HEK293 (cell line): ENCODE measurements at regions not wholly inside any gene's neighbourhood (a gene's known extent, or its start where the extent isn't known, plus 50 kb on each side); places are given as distances from the start of the nearest gene placed in this dataset.
A peak's percentile ranks its signal among the peaks of the same experiment; 100 is the strongest.

Experiments used
- CTCF ChIA-PET: fragments of 350-600 bp; formaldehyde crosslinking; extraction: SDS; loops from one replicate; lab custom pipeline; 2021; ENCODE audit warnings: antibody characterized with exemption; lab: Yijun Ruan, JAX
- POLR2A ChIA-PET: fragments of 300-600 bp; formaldehyde crosslinking; extraction: SDS; loops from one replicate; lab custom pipeline; 2020; ENCODE audit warnings: antibody characterized with exemption, inconsistent platforms; lab: Yijun Ruan, JAX
- H3K27ac ChIP-seq: fragments of 200-500 bp; sonication (Bioruptor generic); 2 replicates; pipeline ENCODE4 v1.5.1; 2014; ENCODE audit warnings: low read depth, low read length, control low read depth, inconsistent platforms; ENCODE audit errors: extremely low read depth
- H3K36me3 ChIP-seq, 2 experiments: fragments of 200-500 bp in 1 of 2; sonication (Bioruptor generic) in 1 of 2; 1 replicate in 1 of 2; 2 replicates in 1 of 2; pipeline ENCODE4 v1.5.1; 2014 to 2017; ENCODE audit warnings: inconsistent platforms in 2 of 2, low read length in 2 of 2; ENCODE audit not compliant: control insufficient read depth in 2 of 2, insufficient read depth in 1 of 2
- H3K4me1 ChIP-seq: fragments of 200-500 bp; sonication (Bioruptor generic); 2 replicates; pipeline ENCODE4 v1.5.1; 2014; ENCODE audit warnings: mild to moderate bottlenecking, low read length, inconsistent platforms; ENCODE audit not compliant: control insufficient read depth, insufficient read depth
- H3K4me3 ChIP-seq: 2 replicates; pipeline ENCODE4 v1.5.1; 2011; ENCODE audit warnings: low read depth, mild to moderate bottlenecking, control low read depth, low read length, moderate library complexity
- H3K9me3 ChIP-seq: fragments of 200-500 bp; sonication (Bioruptor generic); 2 replicates; pipeline ENCODE4 v1.5.1; 2014; ENCODE audit warnings: low read depth, low read length, inconsistent platforms; ENCODE audit not compliant: control insufficient read depth, insufficient read depth
- BCL6B ChIP-seq: fragments of 450-650 bp; formaldehyde crosslinking; IDR thresholded peaks from 2 replicates; pipeline ENCODE4 v1.5.1; 2017; ENCODE audit warnings: missing biosample characterization, missing genetic modification characterization
- HOXD13 ChIP-seq: sonication (generic); formaldehyde crosslinking; IDR thresholded peaks from 2 replicates; pipeline ENCODE4 v1.8.0; 2022; ENCODE audit warnings: missing genetic modification reagents, borderline replicate concordance
- IKZF3 ChIP-seq: fragments of 450-650 bp; IDR thresholded peaks from 2 replicates; pipeline ENCODE4 v1.5.0; 2018; ENCODE audit warnings: missing biosample characterization, mild to moderate bottlenecking, missing genetic modification characterization, moderate library complexity
- OSR2 ChIP-seq: fragments of 450-650 bp; formaldehyde crosslinking; IDR thresholded peaks from 2 replicates; pipeline ENCODE4 v1.5.1; 2016; ENCODE audit warnings: missing biosample characterization, missing genetic modification characterization
- OVOL3 ChIP-seq: fragments of 450-650 bp; formaldehyde crosslinking; IDR thresholded peaks from 2 replicates; pipeline ENCODE4 v1.5.1; 2016; ENCODE audit warnings: missing biosample characterization, missing genetic modification characterization
- SCRT1 ChIP-seq: fragments of 450-650 bp; formaldehyde crosslinking; IDR thresholded peaks from 2 replicates; pipeline ENCODE4 v1.5.1; 2016; ENCODE audit warnings: missing biosample characterization, missing genetic modification characterization, borderline replicate concordance
- TCF7L2 ChIP-seq: IDR thresholded peaks from 2 replicates; pipeline ENCODE4 v1.6.1; 2011; ENCODE audit warnings: low read depth, mild to moderate bottlenecking, inconsistent platforms, low read length, moderate library complexity, borderline replicate concordance
- TRIM28 ChIP-seq: IDR thresholded peaks from 2 replicates; pipeline ENCODE4 v1.6.1; 2011; ENCODE audit warnings: low read length, control low read depth, borderline replicate concordance
- WT1 ChIP-seq: fragments of 450-650 bp; formaldehyde crosslinking; IDR thresholded peaks from 2 replicates; pipeline ENCODE4 v1.5.1; 2016; ENCODE audit warnings: missing biosample characterization, missing genetic modification characterization
- ZNF140 ChIP-seq: fragments of 450-650 bp; formaldehyde crosslinking; IDR thresholded peaks from 2 replicates; pipeline ENCODE4 v1.5.1; 2016; ENCODE audit warnings: missing biosample characterization, missing genetic modification characterization
- ZNF18 ChIP-seq: fragments of 450-650 bp; formaldehyde crosslinking; IDR thresholded peaks from 2 replicates; pipeline ENCODE4 v1.5.1; 2016; ENCODE audit warnings: missing biosample characterization, missing genetic modification characterization
- ZNF274 ChIP-seq, 2 experiments: fragments of 200-500 bp in 1 of 2; fragments of 450-650 bp in 1 of 2; sonication (Bioruptor generic) in 1 of 2; formaldehyde crosslinking in 1 of 2; IDR thresholded peaks; 2 replicates each; pipeline versions ENCODE4 v1.5.1 to v1.6.1; 2014 to 2016; ENCODE audit warnings: borderline replicate concordance in 1 of 2, inconsistent platforms in 1 of 2, low read length in 1 of 2, missing biosample characterization in 1 of 2, missing genetic modification characterization in 1 of 2
- ZNF366 ChIP-seq: fragments of 450-650 bp; formaldehyde crosslinking; conservative IDR thresholded peaks from 2 replicates; pipeline ENCODE4 v1.5.1; 2016; ENCODE audit warnings: missing biosample characterization, missing genetic modification characterization
- ZNF423 ChIP-seq: fragments of 450-650 bp; formaldehyde crosslinking; IDR thresholded peaks from 2 replicates; pipeline ENCODE4 v1.5.1; 2016; ENCODE audit warnings: missing biosample characterization, missing genetic modification characterization
- ZNF513 ChIP-seq: fragments of 450-650 bp; IDR thresholded peaks from 2 replicates; pipeline ENCODE4 v1.5.1; 2018; ENCODE audit warnings: missing biosample characterization, missing genetic modification characterization
- ZNF571 ChIP-seq: fragments of 450-650 bp; formaldehyde crosslinking; IDR thresholded peaks from 2 replicates; pipeline ENCODE4 v1.5.0; 2017; ENCODE audit warnings: missing biosample characterization, missing genetic modification characterization
- ZNF623 ChIP-seq: fragments of 450-650 bp; formaldehyde crosslinking; IDR thresholded peaks from 2 replicates; pipeline ENCODE4 v1.5.1; 2016; ENCODE audit warnings: missing biosample characterization, missing genetic modification characterization
- ZNF626 ChIP-seq: fragments of 450-650 bp; sonication (Bioruptor Pico); formaldehyde crosslinking; IDR thresholded peaks from 2 replicates; pipeline ENCODE4 v1.5.1; 2018; ENCODE audit warnings: missing biosample characterization, missing genetic modification characterization, inconsistent platforms
- ZNF677 ChIP-seq: fragments of 450-650 bp; IDR thresholded peaks from 2 replicates; pipeline ENCODE4 v1.5.0; 2018; ENCODE audit warnings: missing biosample characterization, mild to moderate bottlenecking, missing genetic modification characterization, moderate library complexity
- ZNF707 ChIP-seq: fragments of 450-650 bp; formaldehyde crosslinking; IDR thresholded peaks from 2 replicates; pipeline ENCODE4 v1.5.1; 2016; ENCODE audit warnings: missing biosample characterization, missing genetic modification characterization
- ZNF791 ChIP-seq: fragments of 450-650 bp; formaldehyde crosslinking; IDR thresholded peaks from 2 replicates; pipeline ENCODE4 v1.5.1; 2016; ENCODE audit warnings: missing biosample characterization, missing genetic modification characterization
- ZSCAN30 ChIP-seq: fragments of 450-650 bp; IDR thresholded peaks from 2 replicates; pipeline ENCODE4 v1.5.1; 2018; ENCODE audit warnings: missing biosample characterization, mild to moderate bottlenecking, missing genetic modification characterization, moderate library complexity

- TF ChIP-seq SCRT1 (tag by site-specific recombination) (no peak), TCF7L2 (0 out of 2 replicates have a peak, but pooled peaks have one; percentile 3)
- H3K36me3 ChIP-seq: no peaks in the 10 kb centered on the region
- H3K9me3 ChIP-seq: no peaks in the 10 kb centered on the region
- no peak overlapping the region for H3K4me3 ChIP-seq
- POLR2A ChIA-PET: no interaction called here
- CTCF ChIA-PET: no interaction called here
- no peaks in the 10 kb centered on the region for H3K4me1 ChIP-seq
- H3K27ac ChIP-seq: no peak overlapping the region
These were observed 124.5 kb upstream of the TLE4 start for GRCh38 chr9:79447308-79447605.

GRCh38 chr9:79447762-79448161 lies 124.0 kb upstream of the TLE4 start:
- Histone ChIP-seq H3K36me3 (no peaks in the 10 kb centered on the region), H3K27ac (no peak overlapping the region), H3K9me3 (no peaks in the 10 kb centered on the region), H3K4me3 (no peak overlapping the region), H3K4me1 (no peaks in the 10 kb centered on the region)
- CTCF ChIA-PET: no interaction called here
- POLR2A ChIA-PET: no interaction called here
- peak; percentile 77 for TF ChIP-seq IKZF3 (tag by site-specific recombination)
- no peak for TF ChIP-seq ZNF140 (tag by site-specific recombination)
- TF ChIP-seq ZNF623: no peak
- TF ChIP-seq ZNF626 (tag by site-specific recombination): no peak
- 0 out of 2 replicates have a peak, but pooled peaks have one; percentile 42 for TF ChIP-seq OSR2 (tag by site-specific recombination)
- peak; percentile 90 for TF ChIP-seq ZNF18 (tag by site-specific recombination)
- no peak for TF ChIP-seq ZNF707 (tag by site-specific recombination)
- no peak for TF ChIP-seq OVOL3
- TF ChIP-seq WT1 (tag by site-specific recombination): peak; percentile 67
- no peak for TF ChIP-seq ZNF571 (tag by site-specific recombination)
- TF ChIP-seq HOXD13 (CRISPR knock-in tag): no peak
- no peak for TF ChIP-seq ZNF423 (tag by site-specific recombination)
- TF ChIP-seq ZNF513 (tag by site-specific recombination): no peak
- no peak for TF ChIP-seq ZNF677 (tag by site-specific recombination)
- no peak for TF ChIP-seq ZSCAN30 (tag by site-specific recombination)
- TF ChIP-seq, all 188 proteins: peak for 4

- Histone ChIP-seq H3K9me3 (no peaks in the 10 kb centered on the region), H3K27ac (no peak overlapping the region), H3K36me3 (no peaks in the 10 kb centered on the region), H3K4me3 (no peak overlapping the region), H3K4me1 (no peaks in the 10 kb centered on the region)
- no peak for TF ChIP-seq BCL6B (tag by site-specific recombination)
- TF ChIP-seq ZNF791 (tag by site-specific recombination): no peak
- no peak for TF ChIP-seq ZNF274 (IDR thresholded peaks at IDR 0.05; ENCODE audit: low read length)
- no peak for TF ChIP-seq ZNF274 (tag by site-specific recombination; IDR thresholded peaks at IDR 0.05; ENCODE audit: borderline replicate concordance)
- peak; percentile 87 for TF ChIP-seq TRIM28
- no peak for TF ChIP-seq ZNF366 (tag by site-specific recombination)
- ChIA-PET CTCF (no interaction called here), POLR2A (no interaction called here)
These were observed 119.5 kb upstream of the TLE4 start for GRCh38 chr9:79452265-79452664.
